SK-N-SH (cell line): ENCODE measurements at regions not wholly inside any gene's neighbourhood (a gene's known extent, or its start where the extent isn't known, plus 50 kb on each side); places are given as distances from the start of the nearest gene placed in this dataset.

Experiments used
- EP300 ChIP-seq, 2 experiments: IDR thresholded peaks; 2 replicates each; pipeline versions ENCODE4 v1.4.0 to v1.6.1; 2012; ENCODE audit warnings: borderline replicate concordance in 1 of 2, low read depth in 1 of 2, low read length in 1 of 2
- JUND ChIP-seq: IDR thresholded peaks from 2 replicates; pipeline ENCODE4 v1.4.0; 2012
- NRF1 ChIP-seq: IDR thresholded peaks from 2 replicates; pipeline ENCODE4 v1.6.1; 2012; ENCODE audit warnings: low read depth, mild to moderate bottlenecking, low read length
- POLR2AphosphoS5 ChIP-seq: IDR thresholded peaks from 2 replicates; pipeline ENCODE4 v1.6.1; 2012; ENCODE audit warnings: low read depth, low read length
- RFX5 ChIP-seq: IDR thresholded peaks from 2 replicates; pipeline ENCODE4 v1.6.1; 2012; ENCODE audit warnings: mild to moderate bottlenecking, improper control_type of control experiment, low read length
- TAF1 ChIP-seq: IDR thresholded peaks from 2 replicates; pipeline ENCODE4 v1.6.1; 2012; ENCODE audit warnings: low read depth, mild to moderate bottlenecking, low read length, moderate library complexity, borderline replicate concordance
- TCF12 ChIP-seq: IDR thresholded peaks from 2 replicates; pipeline ENCODE4 v1.4.0; 2012
- TF ChIP-seq, protein P1 (sequence below): fragments of 200-600 bp; sonication (generic); IDR thresholded peaks from 2 replicates; pipeline ENCODE4 v1.6.1; 2017; ENCODE audit warnings: antibody characterized with exemption, mild to moderate bottlenecking, moderate library complexity
- TF ChIP-seq, protein P2 (sequence below): IDR thresholded peaks from 2 replicates; pipeline ENCODE4; 2012
- TF ChIP-seq, protein P3 (sequence below): IDR thresholded peaks from 2 replicates; pipeline ENCODE4 v1.4.0; 2012; ENCODE audit warnings: low read depth, borderline replicate concordance

DNA sequence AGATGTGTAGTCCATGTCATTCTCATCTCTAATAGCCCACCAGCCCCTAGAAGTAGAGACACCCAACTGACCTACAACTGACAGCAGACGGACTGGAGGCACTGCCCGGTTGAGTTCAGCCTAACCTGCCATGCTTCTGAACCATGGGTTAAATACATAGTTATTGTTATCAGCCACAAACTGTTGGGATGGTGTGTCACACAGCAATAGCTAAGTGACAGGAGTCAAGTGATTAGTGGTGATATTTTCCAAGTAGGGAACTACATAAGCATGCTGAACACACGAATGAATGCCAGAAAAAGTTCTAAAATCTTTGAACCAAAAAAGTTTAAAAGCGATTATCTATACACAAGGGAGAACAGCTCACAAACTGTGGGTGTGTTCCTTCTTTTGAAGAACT is 80.1 kb downstream of the SYNE3 start:
- TF ChIP-seq, protein P1, sequence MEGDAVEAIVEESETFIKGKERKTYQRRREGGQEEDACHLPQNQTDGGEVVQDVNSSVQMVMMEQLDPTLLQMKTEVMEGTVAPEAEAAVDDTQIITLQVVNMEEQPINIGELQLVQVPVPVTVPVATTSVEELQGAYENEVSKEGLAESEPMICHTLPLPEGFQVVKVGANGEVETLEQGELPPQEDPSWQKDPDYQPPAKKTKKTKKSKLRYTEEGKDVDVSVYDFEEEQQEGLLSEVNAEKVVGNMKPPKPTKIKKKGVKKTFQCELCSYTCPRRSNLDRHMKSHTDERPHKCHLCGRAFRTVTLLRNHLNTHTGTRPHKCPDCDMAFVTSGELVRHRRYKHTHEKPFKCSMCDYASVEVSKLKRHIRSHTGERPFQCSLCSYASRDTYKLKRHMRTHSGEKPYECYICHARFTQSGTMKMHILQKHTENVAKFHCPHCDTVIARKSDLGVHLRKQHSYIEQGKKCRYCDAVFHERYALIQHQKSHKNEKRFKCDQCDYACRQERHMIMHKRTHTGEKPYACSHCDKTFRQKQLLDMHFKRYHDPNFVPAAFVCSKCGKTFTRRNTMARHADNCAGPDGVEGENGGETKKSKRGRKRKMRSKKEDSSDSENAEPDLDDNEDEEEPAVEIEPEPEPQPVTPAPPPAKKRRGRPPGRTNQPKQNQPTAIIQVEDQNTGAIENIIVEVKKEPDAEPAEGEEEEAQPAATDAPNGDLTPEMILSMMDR: no peak
- TF ChIP-seq, protein P2, sequence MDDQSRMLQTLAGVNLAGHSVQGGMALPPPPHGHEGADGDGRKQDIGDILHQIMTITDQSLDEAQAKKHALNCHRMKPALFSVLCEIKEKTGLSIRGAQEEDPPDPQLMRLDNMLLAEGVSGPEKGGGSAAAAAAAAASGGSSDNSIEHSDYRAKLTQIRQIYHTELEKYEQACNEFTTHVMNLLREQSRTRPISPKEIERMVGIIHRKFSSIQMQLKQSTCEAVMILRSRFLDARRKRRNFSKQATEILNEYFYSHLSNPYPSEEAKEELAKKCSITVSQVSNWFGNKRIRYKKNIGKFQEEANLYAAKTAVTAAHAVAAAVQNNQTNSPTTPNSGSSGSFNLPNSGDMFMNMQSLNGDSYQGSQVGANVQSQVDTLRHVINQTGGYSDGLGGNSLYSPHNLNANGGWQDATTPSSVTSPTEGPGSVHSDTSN: no peak
- TF ChIP-seq JUND (no peak), TCF12 (no peak), RFX5 (no peak), NRF1 (no peak), EP300 (IDR thresholded peaks at IDR 0.05; ENCODE audit: borderline replicate concordance in 1 of 2, low read depth in 1 of 2, low read length in 1 of 2) (no peak), POLR2AphosphoS5 (no peak), TAF1 (no peak)
- TF ChIP-seq, protein P3, sequence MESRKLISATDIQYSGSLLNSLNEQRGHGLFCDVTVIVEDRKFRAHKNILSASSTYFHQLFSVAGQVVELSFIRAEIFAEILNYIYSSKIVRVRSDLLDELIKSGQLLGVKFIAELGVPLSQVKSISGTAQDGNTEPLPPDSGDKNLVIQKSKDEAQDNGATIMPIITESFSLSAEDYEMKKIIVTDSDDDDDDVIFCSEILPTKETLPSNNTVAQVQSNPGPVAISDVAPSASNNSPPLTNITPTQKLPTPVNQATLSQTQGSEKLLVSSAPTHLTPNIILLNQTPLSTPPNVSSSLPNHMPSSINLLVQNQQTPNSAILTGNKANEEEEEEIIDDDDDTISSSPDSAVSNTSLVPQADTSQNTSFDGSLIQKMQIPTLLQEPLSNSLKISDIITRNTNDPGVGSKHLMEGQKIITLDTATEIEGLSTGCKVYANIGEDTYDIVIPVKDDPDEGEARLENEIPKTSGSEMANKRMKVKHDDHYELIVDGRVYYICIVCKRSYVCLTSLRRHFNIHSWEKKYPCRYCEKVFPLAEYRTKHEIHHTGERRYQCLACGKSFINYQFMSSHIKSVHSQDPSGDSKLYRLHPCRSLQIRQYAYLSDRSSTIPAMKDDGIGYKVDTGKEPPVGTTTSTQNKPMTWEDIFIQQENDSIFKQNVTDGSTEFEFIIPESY: no peak
